ENCODE measurements at regions not wholly inside any gene's neighbourhood (a gene's known extent, or its start where the extent isn't known, plus 50 kb on each side); places are given as distances from the start of the nearest gene placed in this dataset.

GRCh38 chr2:59528525-59528924 is 1024.9 kb downstream of the BCL11A start:
- TF ChIP-seq CTCF (IDR thresholded peaks at IDR 0.05): no peak
- no peak for TF ChIP-seq POLR2A (IDR thresholded peaks at IDR 0.05)
